ENCODE measurements at regions not wholly inside any gene's neighbourhood (a gene's known extent, or its start where the extent isn't known, plus 50 kb on each side); places are given as distances from the start of the nearest gene placed in this dataset.

DNA sequence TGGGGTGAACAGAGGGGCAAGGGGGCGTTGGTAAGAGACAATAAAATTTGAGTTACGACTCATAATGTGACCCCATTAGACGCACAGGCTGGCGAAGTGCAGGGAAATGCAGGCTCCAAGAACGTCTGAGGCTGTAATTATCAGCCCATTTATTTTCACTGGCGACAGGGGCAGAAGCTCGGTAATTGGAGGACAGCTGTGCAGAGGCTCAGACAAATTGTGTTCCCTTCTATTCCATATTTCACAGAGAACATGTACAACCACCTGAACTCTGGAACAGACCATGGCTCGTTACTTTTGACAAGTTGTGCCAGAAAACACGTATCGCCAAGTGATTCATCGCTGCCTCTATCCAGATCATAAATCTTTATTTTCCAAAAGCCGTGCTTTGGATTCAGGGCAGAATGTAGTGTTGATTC is 137.3 kb upstream of the FRMD4A start:
- TF ChIP-seq, protein P1, sequence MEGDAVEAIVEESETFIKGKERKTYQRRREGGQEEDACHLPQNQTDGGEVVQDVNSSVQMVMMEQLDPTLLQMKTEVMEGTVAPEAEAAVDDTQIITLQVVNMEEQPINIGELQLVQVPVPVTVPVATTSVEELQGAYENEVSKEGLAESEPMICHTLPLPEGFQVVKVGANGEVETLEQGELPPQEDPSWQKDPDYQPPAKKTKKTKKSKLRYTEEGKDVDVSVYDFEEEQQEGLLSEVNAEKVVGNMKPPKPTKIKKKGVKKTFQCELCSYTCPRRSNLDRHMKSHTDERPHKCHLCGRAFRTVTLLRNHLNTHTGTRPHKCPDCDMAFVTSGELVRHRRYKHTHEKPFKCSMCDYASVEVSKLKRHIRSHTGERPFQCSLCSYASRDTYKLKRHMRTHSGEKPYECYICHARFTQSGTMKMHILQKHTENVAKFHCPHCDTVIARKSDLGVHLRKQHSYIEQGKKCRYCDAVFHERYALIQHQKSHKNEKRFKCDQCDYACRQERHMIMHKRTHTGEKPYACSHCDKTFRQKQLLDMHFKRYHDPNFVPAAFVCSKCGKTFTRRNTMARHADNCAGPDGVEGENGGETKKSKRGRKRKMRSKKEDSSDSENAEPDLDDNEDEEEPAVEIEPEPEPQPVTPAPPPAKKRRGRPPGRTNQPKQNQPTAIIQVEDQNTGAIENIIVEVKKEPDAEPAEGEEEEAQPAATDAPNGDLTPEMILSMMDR (tag by site-specific recombination; IDR thresholded peaks at IDR 0.05) = no peak
- TF ChIP-seq YY1 (tag by site-specific recombination; IDR thresholded peaks at IDR 0.05) = no peak
- no peak for TF ChIP-seq GFI1B (tag by site-specific recombination; IDR thresholded peaks at IDR 0.05)
- TF ChIP-seq, protein P2, sequence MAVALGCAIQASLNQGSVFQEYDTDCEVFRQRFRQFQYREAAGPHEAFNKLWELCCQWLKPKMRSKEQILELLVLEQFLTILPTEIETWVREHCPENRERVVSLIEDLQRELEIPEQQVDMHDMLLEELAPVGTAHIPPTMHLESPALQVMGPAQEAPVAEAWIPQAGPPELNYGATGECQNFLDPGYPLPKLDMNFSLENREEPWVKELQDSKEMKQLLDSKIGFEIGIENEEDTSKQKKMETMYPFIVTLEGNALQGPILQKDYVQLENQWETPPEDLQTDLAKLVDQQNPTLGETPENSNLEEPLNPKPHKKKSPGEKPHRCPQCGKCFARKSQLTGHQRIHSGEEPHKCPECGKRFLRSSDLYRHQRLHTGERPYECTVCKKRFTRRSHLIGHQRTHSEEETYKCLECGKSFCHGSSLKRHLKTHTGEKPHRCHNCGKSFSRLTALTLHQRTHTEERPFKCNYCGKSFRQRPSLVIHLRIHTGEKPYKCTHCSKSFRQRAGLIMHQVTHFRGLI (tag by site-specific recombination; IDR thresholded peaks at IDR 0.05) = no peak
- TF ChIP-seq ZNF121 (tag by site-specific recombination; IDR thresholded peaks at IDR 0.05) = no peak
- TF ChIP-seq, protein P3, sequence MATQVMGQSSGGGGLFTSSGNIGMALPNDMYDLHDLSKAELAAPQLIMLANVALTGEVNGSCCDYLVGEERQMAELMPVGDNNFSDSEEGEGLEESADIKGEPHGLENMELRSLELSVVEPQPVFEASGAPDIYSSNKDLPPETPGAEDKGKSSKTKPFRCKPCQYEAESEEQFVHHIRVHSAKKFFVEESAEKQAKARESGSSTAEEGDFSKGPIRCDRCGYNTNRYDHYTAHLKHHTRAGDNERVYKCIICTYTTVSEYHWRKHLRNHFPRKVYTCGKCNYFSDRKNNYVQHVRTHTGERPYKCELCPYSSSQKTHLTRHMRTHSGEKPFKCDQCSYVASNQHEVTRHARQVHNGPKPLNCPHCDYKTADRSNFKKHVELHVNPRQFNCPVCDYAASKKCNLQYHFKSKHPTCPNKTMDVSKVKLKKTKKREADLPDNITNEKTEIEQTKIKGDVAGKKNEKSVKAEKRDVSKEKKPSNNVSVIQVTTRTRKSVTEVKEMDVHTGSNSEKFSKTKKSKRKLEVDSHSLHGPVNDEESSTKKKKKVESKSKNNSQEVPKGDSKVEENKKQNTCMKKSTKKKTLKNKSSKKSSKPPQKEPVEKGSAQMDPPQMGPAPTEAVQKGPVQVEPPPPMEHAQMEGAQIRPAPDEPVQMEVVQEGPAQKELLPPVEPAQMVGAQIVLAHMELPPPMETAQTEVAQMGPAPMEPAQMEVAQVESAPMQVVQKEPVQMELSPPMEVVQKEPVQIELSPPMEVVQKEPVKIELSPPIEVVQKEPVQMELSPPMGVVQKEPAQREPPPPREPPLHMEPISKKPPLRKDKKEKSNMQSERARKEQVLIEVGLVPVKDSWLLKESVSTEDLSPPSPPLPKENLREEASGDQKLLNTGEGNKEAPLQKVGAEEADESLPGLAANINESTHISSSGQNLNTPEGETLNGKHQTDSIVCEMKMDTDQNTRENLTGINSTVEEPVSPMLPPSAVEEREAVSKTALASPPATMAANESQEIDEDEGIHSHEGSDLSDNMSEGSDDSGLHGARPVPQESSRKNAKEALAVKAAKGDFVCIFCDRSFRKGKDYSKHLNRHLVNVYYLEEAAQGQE (tag by site-specific recombination; IDR thresholded peaks at IDR 0.05) = no peak
- TF ChIP-seq ZNF530 (tag by site-specific recombination; IDR thresholded peaks at IDR 0.05; ENCODE audit: low read depth) = no peak
- TF ChIP-seq, protein P4, sequence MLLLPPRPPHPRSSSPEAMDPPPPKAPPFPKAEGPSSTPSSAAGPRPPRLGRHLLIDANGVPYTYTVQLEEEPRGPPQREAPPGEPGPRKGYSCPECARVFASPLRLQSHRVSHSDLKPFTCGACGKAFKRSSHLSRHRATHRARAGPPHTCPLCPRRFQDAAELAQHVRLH (tag by site-specific recombination; IDR thresholded peaks at IDR 0.05) = no peak
- TF ChIP-seq ZNF423 (tag by site-specific recombination; IDR thresholded peaks at IDR 0.05) = no peak
